ENCODE measurements at regions not wholly inside any gene's neighbourhood (a gene's known extent, or its start where the extent isn't known, plus 50 kb on each side); places are given as distances from the start of the nearest gene placed in this dataset.
"Not testable (repeated sequence)": the region's sequence is repeated elsewhere in the genome, so short reads cannot be mapped to it uniquely, and the experiment has no call there.

GRCh38 chr18:64380117-64380516 lies 231.2 kb upstream of the LINC00305 start:
- CTCF ChIA-PET, result interaction anchor here (0.7 kb wide), 1 partner anchor 1195 kb away, joined by 3 read pairs; no protein-coding TSS in a partner anchor
- Histone ChIP-seq H3K4me3 (ENCODE audit: low read depth, low read length) (no peak overlapping the region), H3K27me3 (ENCODE audit: control insufficient read depth, insufficient read depth, low read length) (no peaks in the 10 kb centered on the region), H3K36me3 (ENCODE audit: control insufficient read depth, insufficient read depth, low read length) (no peaks in the 10 kb centered on the region)
- POLR2A ChIA-PET, result no interaction called here
- TF ChIP-seq CTCF (IDR thresholded peaks at IDR 0.05; ENCODE audit: insufficient read depth, low read depth, low read length), result no peak
- no peak for DNase-seq (ENCODE audit: low read depth)

- POLR2A ChIA-PET, result no interaction called here
- no peak for TF ChIP-seq CTCF (IDR thresholded peaks at IDR 0.05; ENCODE audit: insufficient read depth, low read depth, low read length)
- no peaks in the 10 kb centered on the region for H3K36me3 ChIP-seq (ENCODE audit: control insufficient read depth, insufficient read depth, low read length)
- no peaks in the 10 kb centered on the region for H3K27me3 ChIP-seq (ENCODE audit: control insufficient read depth, insufficient read depth, low read length)
- CTCF ChIA-PET, result no interaction called here
- no peak for DNase-seq (ENCODE audit: low read depth)
- no peak overlapping the region for H3K4me3 ChIP-seq (ENCODE audit: low read depth, low read length)
Measured at GRCh38 chr18:64379662-64380061, 230.8 kb upstream of the LINC00305 start.

GRCh38 chr18:64377446-64377845 lies 228.6 kb upstream of the LINC00305 start:
- POLR2A ChIA-PET, result no interaction called here
- no peak for DNase-seq (ENCODE audit: low read depth)
- Histone ChIP-seq H3K36me3 (ENCODE audit: control insufficient read depth, insufficient read depth, low read length) (no peaks in the 10 kb centered on the region), H3K4me3 (ENCODE audit: low read depth, low read length) (no peak overlapping the region), H3K27me3 (ENCODE audit: control insufficient read depth, insufficient read depth, low read length) (no peaks in the 10 kb centered on the region)
- no peak for TF ChIP-seq CTCF (IDR thresholded peaks at IDR 0.05; ENCODE audit: insufficient read depth, low read depth, low read length)
- CTCF ChIA-PET, result no interaction called here

- CTCF ChIA-PET, result no interaction called here
- no peak for DNase-seq (ENCODE audit: low read depth)
- no peak for TF ChIP-seq CTCF (IDR thresholded peaks at IDR 0.05; ENCODE audit: insufficient read depth, low read depth, low read length)
Measured at GRCh38 chr18:64372850-64373249, 224.0 kb upstream of the LINC00305 start.

GRCh38 chr18:64369830-64370440 lies 221.0 kb upstream of the LINC00305 start:
- DNase-seq (ENCODE audit: low read depth); H3K27me3 ChIP-seq (ENCODE audit: control insufficient read depth, insufficient read depth, low read length); POLR2A ChIA-PET; H3K4me3 ChIP-seq (ENCODE audit: low read depth, low read length); H3K36me3 ChIP-seq (ENCODE audit: control insufficient read depth, insufficient read depth, low read length); CTCF ChIA-PET: not testable (repeated sequence)

More at GRCh38 chr18:64372850-64373249, 224.0 kb upstream of the LINC00305 start:
- Histone ChIP-seq H3K4me3 (ENCODE audit: low read depth, low read length) (no peak overlapping the region), H3K36me3 (ENCODE audit: control insufficient read depth, insufficient read depth, low read length) (no peaks in the 10 kb centered on the region), H3K27me3 (ENCODE audit: control insufficient read depth, insufficient read depth, low read length) (no peaks in the 10 kb centered on the region)
- POLR2A ChIA-PET, result no interaction called here

- H3K36me3 ChIP-seq (ENCODE audit: control insufficient read depth, insufficient read depth, low read length), result no peaks in the 10 kb centered on the region
- DNase-seq (ENCODE audit: low read depth), result no peak
- ChIA-PET CTCF (no interaction called here), POLR2A (no interaction called here)
- no peak for TF ChIP-seq CTCF (IDR thresholded peaks at IDR 0.05; ENCODE audit: insufficient read depth, low read depth, low read length)
- no peaks in the 10 kb centered on the region for H3K27me3 ChIP-seq (ENCODE audit: control insufficient read depth, insufficient read depth, low read length)
- H3K4me3 ChIP-seq (ENCODE audit: low read depth, low read length), result no peak overlapping the region
Measured at GRCh38 chr18:64365106-64365505, 216.2 kb upstream of the LINC00305 start.
